ENCODE measurements at regions not wholly inside any gene's neighbourhood (a gene's known extent, or its start where the extent isn't known, plus 50 kb on each side); places are given as distances from the start of the nearest gene placed in this dataset.

GRCh38 chr16:85395207-85395912 is 217.8 kb upstream of the GSE1 start:
- DNase-seq: peak; percentile 80

GRCh38 chr16:85395913-85396878 is 216.9 kb upstream of the GSE1 start:
- DNase-seq: no peak

GRCh38 chr16:85396879-85397871 is 215.9 kb upstream of the GSE1 start:
- no peak for DNase-seq

GRCh38 chr16:85398050-85398451 is 215.1 kb upstream of the GSE1 start:
- no peak for DNase-seq

GRCh38 chr16:85398688-85399582 is 214.2 kb upstream of the GSE1 start:
- DNase-seq: no peak

GRCh38 chr16:85399583-85400284 is 213.4 kb upstream of the GSE1 start:
- DNase-seq: no peak

- DNase-seq: no peak
Observed at GRCh38 chr16:85400305-85401205, 212.6 kb upstream of the GSE1 start.

GRCh38 chr16:85401370-85401916 is 211.7 kb upstream of the GSE1 start:
- no peak for DNase-seq

- DNase-seq: no peak
Observed at GRCh38 chr16:85401917-85402766, 211.0 kb upstream of the GSE1 start.

- DNase-seq: no peak
Observed at GRCh38 chr16:85402910-85403692, 210.0 kb upstream of the GSE1 start.

- DNase-seq: no peak
Observed at GRCh38 chr16:85403693-85404092, 209.4 kb upstream of the GSE1 start.

- DNase-seq: no peak
Observed at GRCh38 chr16:85412911-85413520, 200.1 kb upstream of the GSE1 start.

- no peak for DNase-seq
Observed at GRCh38 chr16:85413691-85414663, 199.1 kb upstream of the GSE1 start.

- DNase-seq: peak; percentile 58
Observed at GRCh38 chr16:85415196-85416090, 197.7 kb upstream of the GSE1 start.

Data from right hindlimb (tissue), 1 donor.